ENCODE measurements at regions not wholly inside any gene's neighbourhood (a gene's known extent, or its start where the extent isn't known, plus 50 kb on each side); places are given as distances from the start of the nearest gene placed in this dataset.

DNA sequence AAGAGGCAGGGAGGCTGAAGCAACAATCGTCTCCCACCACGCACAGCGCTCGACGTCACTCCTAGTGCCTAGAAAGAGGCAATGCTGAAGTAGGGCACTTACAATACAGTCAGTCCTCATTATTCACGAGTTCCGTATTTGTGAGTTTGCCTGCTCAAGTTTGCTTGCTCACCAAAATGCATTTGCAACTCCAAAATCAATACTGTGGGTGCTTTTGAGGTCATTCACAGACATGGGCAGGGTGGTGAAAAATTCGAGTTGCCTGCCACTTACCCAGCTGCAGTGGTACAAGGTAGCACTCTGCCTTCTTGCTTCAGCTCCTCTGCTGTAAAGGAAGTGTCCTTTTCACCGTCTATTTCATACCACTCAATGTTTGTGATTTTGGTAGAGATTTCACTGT lies 113.7 kb upstream of the NCK2 start:
- H3K27ac ChIP-seq (ENCODE audit: low read depth, low read length): no peak overlapping the region
- no peak overlapping the region for H3K4me3 ChIP-seq (replicated peaks in 1 of 2; ENCODE audit: low read depth in 1 of 2, low read length in 2 of 2)
- intact Hi-C loops (cut with micrococcal nuclease): no loop called here
- H3K4me2 ChIP-seq (ENCODE audit: low read length): no peak overlapping the region
- no peak for TF ChIP-seq ATF3 (IDR thresholded peaks at IDR 0.05)
- TF ChIP-seq POLR2AphosphoS5 (IDR thresholded peaks at IDR 0.05; ENCODE audit: low read depth, low read length): no peak
- no peak for TF ChIP-seq SIN3A (IDR thresholded peaks at IDR 0.05; ENCODE audit: low read depth)
- TF ChIP-seq ELF1 (IDR thresholded peaks at IDR 0.05; ENCODE audit: borderline replicate concordance, low read depth): no peak
- TF ChIP-seq SRF (IDR thresholded peaks at IDR 0.05; ENCODE audit: low read depth): no peak
- no peak for TF ChIP-seq RAD21 (IDR thresholded peaks at IDR 0.05; ENCODE audit: low read depth)
- no peak for TF ChIP-seq JUND (IDR thresholded peaks at IDR 0.05)
- no peak for TF ChIP-seq ZFX (IDR thresholded peaks at IDR 0.05)
- TF ChIP-seq ZNF274 (IDR thresholded peaks at IDR 0.05; ENCODE audit: low read depth, low read length): no peak
- TF ChIP-seq, protein P1, sequence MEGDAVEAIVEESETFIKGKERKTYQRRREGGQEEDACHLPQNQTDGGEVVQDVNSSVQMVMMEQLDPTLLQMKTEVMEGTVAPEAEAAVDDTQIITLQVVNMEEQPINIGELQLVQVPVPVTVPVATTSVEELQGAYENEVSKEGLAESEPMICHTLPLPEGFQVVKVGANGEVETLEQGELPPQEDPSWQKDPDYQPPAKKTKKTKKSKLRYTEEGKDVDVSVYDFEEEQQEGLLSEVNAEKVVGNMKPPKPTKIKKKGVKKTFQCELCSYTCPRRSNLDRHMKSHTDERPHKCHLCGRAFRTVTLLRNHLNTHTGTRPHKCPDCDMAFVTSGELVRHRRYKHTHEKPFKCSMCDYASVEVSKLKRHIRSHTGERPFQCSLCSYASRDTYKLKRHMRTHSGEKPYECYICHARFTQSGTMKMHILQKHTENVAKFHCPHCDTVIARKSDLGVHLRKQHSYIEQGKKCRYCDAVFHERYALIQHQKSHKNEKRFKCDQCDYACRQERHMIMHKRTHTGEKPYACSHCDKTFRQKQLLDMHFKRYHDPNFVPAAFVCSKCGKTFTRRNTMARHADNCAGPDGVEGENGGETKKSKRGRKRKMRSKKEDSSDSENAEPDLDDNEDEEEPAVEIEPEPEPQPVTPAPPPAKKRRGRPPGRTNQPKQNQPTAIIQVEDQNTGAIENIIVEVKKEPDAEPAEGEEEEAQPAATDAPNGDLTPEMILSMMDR (IDR thresholded peaks at IDR 0.05 in 2 of 3, conservative IDR thresholded peaks at IDR 0.05 in 1 of 3; ENCODE audit: borderline replicate concordance in 1 of 3, insufficient read depth in 1 of 3, low read depth in 2 of 3, low read length in 2 of 3): no peak
- TF ChIP-seq CEBPB (IDR thresholded peaks at IDR 0.05; ENCODE audit: low read depth): no peak
- TF ChIP-seq, protein P2, sequence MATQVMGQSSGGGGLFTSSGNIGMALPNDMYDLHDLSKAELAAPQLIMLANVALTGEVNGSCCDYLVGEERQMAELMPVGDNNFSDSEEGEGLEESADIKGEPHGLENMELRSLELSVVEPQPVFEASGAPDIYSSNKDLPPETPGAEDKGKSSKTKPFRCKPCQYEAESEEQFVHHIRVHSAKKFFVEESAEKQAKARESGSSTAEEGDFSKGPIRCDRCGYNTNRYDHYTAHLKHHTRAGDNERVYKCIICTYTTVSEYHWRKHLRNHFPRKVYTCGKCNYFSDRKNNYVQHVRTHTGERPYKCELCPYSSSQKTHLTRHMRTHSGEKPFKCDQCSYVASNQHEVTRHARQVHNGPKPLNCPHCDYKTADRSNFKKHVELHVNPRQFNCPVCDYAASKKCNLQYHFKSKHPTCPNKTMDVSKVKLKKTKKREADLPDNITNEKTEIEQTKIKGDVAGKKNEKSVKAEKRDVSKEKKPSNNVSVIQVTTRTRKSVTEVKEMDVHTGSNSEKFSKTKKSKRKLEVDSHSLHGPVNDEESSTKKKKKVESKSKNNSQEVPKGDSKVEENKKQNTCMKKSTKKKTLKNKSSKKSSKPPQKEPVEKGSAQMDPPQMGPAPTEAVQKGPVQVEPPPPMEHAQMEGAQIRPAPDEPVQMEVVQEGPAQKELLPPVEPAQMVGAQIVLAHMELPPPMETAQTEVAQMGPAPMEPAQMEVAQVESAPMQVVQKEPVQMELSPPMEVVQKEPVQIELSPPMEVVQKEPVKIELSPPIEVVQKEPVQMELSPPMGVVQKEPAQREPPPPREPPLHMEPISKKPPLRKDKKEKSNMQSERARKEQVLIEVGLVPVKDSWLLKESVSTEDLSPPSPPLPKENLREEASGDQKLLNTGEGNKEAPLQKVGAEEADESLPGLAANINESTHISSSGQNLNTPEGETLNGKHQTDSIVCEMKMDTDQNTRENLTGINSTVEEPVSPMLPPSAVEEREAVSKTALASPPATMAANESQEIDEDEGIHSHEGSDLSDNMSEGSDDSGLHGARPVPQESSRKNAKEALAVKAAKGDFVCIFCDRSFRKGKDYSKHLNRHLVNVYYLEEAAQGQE (IDR thresholded peaks at IDR 0.05; ENCODE audit: low read depth): no peak
- TF ChIP-seq MAX (IDR thresholded peaks at IDR 0.05): no peak
- no peak for TF ChIP-seq POLR2A (IDR thresholded peaks at IDR 0.05; ENCODE audit: borderline replicate concordance, extremely low read depth, insufficient read depth, insufficient read length)
- TF ChIP-seq CBX3 (IDR thresholded peaks at IDR 0.05; ENCODE audit: low read depth): no peak
- TF ChIP-seq EGR1 (IDR thresholded peaks at IDR 0.05; ENCODE audit: low read depth): no peak
- TF ChIP-seq ZBTB33 (IDR thresholded peaks at IDR 0.05; ENCODE audit: extremely low read depth, insufficient replicate concordance, low read length): no peak
- TF ChIP-seq YY1 (IDR thresholded peaks at IDR 0.05; ENCODE audit: extremely low read depth, insufficient replicate concordance, low read depth, low read length): no peak
- TF ChIP-seq TCF7L2 (IDR thresholded peaks at IDR 0.05; ENCODE audit: borderline replicate concordance, extremely low read depth, insufficient read depth, insufficient read length): no peak
- no peak for TF ChIP-seq FOSL1 (IDR thresholded peaks at IDR 0.05; ENCODE audit: low read depth)
- no peak overlapping the region for H3K9ac ChIP-seq (ENCODE audit: low read length)
- RAD21 ChIA-PET (ENCODE audit: low non-redundant PET in 1 of 2, low total read pairs in 2 of 2, uncharacterized antibody in 2 of 2, unreplicated experiment in 2 of 2): no interaction called here
- no peak for DNase-seq (ENCODE audit: low read depth, low spot score)
- ATAC-seq: no peak
- no peak overlapping the region for H2AFZ ChIP-seq (ENCODE audit: low read depth, low read length, poor library complexity, severe bottlenecking)
- no peaks in the 10 kb centered on the region for H4K20me1 ChIP-seq (ENCODE audit: insufficient read depth)
- BruUV-seq (replicated peaks): no TSS peak
- H3K79me2 ChIP-seq (ENCODE audit: insufficient read depth, low read length): no peaks in the 10 kb centered on the region
- POLR2A ChIA-PET: no interaction called here
- peaks cover 86% of the 10 kb centered on the region for H3K27me3 ChIP-seq (ENCODE audit: insufficient read depth, low read length)
- CTCF ChIA-PET: no interaction called here
- H3K36me3 ChIP-seq (ENCODE audit: control insufficient read depth in 1 of 2, insufficient read depth in 2 of 2, low read length in 2 of 2): no peaks in the 10 kb centered on the region
- no peaks in the 10 kb centered on the region for H3K9me2 ChIP-seq (ENCODE audit: insufficient read depth)
- no peaks in the 10 kb centered on the region for H3K4me1 ChIP-seq (ENCODE audit: control insufficient read depth in 1 of 2, insufficient read depth in 2 of 2, low read length in 2 of 2)
- H3K9me3 ChIP-seq (ENCODE audit: control insufficient read depth in 1 of 2, insufficient read depth in 1 of 2, low read depth in 1 of 2, low read length in 2 of 2): no peaks in the 10 kb centered on the region

Measured in HCT116 (cell line).